Dermis microvascular lymphatic vessel endothelial cell (primary cell): ENCODE measurements at regions not wholly inside any gene's neighbourhood (a gene's known extent, or its start where the extent isn't known, plus 50 kb on each side); places are given as distances from the start of the nearest gene placed in this dataset.
"Not testable (repeated sequence)": the region's sequence is repeated elsewhere in the genome, so short reads cannot be mapped to it uniquely, and the experiment has no call there.

Source experiments
- DNase-seq, 2 donors: peaks; one replicate each; pipeline versions ENCODE4 v3.0.0 to v3.0.0-alpha.2; 2010; ENCODE audit warnings: low read depth in 2 of 2

DNA sequence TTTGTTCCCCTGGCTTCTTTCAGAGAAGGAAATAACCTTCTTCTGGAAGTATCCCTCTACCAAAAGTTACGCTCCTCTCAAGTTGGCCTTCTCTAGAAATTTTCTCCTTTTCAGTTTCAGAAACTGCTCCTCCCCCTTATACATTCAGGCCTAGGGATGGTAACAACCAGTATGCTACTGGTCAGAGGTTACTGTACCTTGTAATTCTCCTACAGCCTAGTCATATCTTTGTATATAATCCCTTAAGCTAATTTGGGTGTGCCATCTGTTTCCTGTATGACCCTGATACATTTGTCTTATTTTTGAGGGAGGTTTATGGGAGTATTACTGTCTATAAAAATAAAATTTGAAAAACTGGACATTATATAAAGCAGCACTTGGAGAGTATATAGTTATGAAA lies 98.0 kb upstream of the NOTCH2NLA start:
- DNase-seq, result not testable (repeated sequence)

DNA sequence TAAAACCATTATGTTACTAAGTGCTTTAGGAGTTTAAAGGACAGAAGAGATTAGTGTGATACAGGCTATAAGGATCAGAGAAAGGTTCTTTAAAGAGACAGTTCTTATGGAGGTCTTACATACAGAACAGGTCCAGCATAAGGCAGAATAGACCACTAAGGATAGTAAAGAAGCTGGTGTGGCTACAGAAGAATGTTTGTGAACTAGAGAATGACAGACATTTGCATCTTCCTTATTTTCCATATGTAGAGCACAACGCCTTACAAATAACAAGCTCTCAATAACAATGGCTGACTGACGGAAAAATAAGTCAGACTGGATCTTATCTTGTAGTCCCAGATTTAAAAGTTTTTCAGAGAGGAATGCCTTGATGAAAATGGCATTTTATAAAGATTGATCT lies 95.6 kb upstream of the NOTCH2NLA start:
- DNase-seq, result not testable (repeated sequence)

DNA sequence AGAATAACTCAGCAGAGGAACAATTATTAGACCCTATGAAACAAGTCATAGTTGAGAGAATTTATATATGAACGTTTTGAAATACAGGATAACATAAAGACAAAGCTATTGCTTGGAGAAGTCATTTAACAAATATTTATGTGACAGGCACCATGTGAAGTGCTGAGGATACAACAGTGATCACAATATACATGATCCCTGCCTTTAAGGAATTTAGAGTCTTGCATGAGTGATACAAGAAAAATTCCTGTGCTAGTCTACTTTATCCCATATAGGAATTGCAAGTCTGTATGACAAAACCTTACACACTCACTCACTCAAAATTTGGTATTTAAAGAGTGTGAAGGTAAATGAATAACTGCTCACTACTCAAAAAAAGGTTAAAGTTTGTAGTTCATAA lies 94.5 kb upstream of the NOTCH2NLA start:
- not testable (repeated sequence) for DNase-seq

DNA sequence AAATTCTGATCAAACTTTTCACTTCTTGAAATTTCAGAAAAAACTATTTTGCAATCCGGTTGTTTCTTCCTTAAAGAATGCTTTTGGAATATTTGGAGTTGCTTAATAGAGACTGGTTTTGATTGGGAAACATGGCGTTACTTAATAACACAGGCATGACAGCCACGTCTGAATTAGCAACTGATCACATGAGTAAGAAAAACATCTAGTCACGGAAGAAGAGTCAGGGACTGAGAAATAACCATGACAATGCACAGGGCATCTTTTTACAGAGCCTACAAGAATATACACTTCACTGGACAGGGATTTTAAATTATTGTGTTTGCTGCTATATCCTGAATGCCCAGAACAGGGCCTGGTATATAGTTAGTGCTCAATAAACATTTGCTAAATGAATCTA lies 94.1 kb upstream of the NOTCH2NLA start:
- not testable (repeated sequence) for DNase-seq

DNA sequence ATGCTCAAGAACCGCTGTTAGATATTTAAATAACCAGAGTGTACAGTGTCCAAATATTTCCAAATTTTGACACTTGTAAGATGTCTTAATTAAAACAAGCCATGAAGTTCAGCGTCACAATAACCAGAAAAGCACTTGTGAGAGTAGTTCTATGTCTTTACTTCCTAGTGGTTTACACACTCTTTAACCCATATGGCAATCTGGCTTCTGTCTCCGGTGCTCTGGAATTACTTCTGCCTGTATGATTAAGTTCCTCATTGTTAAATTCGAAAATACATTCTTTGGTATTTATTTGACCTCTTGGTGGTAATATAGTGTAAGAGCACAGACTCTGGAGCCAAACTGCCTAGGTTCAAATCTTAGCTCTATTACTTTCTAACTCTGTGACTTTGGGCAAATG lies 89.9 kb upstream of the NOTCH2NLA start:
- not testable (repeated sequence) for DNase-seq

DNA sequence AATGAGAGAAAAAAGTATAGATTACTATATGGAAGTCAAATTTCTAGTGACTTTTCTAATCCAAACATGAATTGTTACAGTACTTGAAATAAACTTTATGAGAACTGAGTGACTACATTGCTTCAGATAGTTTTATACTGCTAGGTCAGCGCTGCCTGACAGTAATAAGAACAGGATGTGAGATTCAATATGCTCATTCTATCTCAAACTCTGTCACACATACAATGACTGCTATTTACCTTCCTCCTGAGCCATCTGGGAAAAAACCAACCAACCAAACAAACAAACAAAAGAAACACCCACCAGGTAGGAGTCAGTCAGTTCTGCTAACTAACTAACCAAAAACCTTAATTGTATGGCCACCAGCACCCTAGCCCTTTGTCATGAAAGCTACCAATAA lies 89.0 kb upstream of the NOTCH2NLA start:
- DNase-seq, result not testable (repeated sequence)

DNA sequence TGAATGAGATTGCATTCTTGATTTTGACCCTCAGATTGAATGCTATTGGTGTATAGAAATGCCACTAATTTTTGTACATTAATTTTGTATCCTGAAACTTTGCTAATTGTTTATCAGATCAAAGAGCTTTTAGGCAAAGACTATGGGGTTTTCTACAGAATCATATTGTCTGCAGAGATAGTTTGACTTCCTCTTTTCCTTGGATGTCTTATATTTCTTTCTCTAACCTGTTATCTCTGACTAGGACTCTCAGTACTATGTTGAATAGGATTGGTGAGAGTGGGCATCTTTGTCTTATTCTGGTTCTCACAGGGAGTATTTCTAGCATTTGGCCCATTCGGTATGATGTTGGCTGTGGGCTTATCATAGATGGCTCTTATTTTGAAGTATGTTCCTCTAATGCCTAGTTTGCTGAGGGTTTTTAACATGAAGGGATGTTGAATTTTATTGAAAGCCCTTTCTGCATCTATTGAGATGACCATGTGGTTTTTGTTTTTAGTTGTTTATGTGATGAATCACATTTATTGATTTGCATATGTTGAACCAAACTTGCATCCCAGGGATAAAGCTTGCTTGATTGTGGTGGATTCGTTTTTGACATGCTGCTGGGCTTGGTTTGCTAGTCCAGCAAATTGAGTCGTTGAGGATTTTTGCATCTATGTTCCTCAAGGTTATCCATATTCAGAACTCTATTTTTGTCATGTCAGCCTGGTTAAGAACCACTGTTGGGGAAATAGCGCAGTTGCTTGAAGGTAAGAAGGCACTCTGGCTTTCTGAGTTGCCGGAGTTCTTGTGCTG lies 85.8 kb upstream of the NOTCH2NLA start:
- DNase-seq, result not testable (repeated sequence)

DNA sequence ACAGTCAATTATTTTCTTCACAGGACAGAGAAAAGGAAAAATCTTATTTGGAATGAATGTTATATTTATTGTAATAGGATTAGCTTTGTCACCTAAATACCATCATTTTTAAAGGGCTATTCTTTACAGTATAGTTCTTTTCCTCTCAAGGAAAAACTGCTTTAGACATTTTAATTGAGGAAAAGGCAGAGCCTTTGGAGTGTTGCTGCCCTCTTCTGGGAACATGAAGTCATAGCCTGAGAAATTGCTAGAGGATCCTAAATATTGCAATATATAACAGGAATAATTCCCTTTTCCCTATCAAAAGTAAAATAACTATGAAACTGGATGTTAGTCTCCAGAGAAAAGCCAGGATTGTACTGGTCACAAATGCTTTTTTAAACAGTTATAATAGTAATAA lies 81.8 kb upstream of the NOTCH2NLA start:
- not testable (repeated sequence) for DNase-seq

DNA sequence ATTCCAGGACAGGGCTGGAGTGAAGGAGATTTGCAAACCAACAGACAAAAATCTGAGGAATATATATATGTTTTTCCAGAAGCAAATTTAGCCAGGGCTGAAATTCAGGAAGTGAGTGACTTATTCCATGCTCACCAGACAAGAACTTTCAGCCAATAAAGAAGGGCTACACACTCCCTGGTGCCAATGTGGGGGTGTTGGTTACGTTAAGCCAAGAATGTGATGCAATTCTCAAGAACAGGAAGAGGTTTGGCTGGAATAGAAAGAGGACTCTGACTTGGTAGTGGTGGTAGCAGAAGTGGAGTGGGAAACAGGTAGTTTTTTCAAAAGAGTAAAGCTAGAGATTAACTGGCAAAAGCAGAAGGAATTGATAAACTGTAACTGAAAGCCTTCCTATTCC lies 80.6 kb upstream of the NOTCH2NLA start:
- DNase-seq, result not testable (repeated sequence)

DNA sequence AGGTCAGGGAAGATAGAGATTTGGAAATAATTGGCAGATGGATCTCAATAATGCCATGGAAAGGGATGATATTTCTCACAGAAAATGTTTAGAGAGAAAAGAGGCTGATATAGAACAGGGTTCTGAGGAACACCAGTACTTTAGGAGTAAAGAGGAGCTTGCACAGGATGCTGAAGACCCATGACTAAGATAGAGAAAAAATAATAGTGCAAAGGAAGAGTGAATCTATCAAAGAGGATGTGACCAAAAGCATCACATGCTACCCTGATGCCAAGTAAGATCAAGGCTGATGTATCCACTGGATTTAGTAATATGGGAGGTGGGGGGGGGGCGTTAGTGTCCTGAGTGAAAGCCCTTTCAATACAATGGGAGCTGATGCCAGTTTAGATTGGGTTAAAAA lies 80.1 kb upstream of the NOTCH2NLA start:
- not testable (repeated sequence) for DNase-seq

DNA sequence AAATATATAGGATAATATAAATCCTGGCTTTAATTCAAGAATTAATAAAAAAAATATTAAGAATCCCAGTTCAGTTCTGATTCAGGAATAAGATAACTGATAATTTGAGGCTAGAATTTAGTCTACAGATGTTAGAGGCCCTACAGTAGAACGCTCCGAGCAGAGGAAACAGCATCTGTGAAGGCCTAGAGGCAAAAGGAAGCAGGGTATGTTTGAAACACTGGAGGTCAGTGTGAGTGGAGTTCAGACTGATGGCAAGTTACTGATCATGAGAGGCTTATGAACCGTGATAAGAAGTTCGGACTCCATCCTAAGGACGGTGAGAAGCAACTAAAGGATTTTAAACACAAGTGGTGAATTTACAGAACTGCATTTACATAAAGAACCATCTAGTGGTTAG lies 79.3 kb upstream of the NOTCH2NLA start:
- DNase-seq, result not testable (repeated sequence)

DNA sequence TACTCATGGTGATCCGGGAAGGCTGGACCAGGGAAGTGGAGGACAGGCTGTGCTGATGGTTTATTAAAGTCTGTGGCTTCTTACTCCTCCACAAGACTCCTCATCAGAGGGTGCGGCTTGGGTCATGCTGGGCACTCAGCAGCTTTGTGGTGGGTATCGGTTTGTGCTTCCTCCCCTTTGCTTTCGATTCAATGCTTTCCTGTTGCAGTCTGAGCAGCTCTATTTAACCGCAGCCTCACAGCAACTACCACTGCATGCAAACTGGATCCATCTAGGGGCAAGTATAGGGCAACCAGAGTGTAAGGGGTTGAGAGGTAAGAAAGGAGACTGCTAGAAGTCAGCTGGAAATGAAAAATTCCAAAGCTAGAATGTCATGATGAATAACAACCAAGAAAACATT lies 78.8 kb upstream of the NOTCH2NLA start:
- DNase-seq, result not testable (repeated sequence)

DNA sequence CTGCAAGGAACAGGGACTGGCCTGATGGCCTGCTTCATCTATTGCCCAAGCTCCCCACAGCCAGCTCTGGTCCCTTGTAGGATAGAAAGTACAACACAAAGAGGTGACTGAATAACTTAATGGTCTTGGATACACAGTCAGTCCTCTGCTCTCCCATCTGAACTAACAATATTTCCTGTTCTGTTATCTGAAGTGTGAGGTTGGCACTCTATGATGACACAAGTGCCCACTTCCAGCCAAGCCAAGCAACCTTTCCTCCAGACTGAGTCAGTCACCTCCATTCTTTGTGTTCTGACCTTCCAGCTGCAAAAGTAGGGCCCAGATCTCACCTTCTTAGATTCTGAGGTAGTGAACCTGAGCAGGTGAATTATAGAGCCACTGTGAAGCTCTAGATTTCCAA lies 77.8 kb upstream of the NOTCH2NLA start:
- not testable (repeated sequence) for DNase-seq

DNA sequence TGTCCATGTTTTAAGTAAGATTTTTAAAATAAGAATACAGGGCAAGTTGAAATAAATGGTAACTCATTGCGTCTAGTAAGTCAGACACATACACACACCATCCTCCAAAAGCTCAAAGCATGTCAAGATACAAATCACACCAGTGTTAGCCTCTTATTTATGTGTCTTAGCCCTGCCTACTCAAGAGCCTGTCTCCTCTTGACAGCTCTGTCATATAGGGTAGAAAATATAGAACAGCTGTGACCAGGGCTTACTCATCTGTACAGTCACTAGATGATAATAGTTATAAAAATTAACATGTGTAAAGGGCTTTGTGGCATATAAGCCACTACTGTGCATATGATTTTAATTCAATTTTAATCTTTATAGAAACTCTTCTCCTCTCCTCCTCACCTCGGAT lies 76.6 kb upstream of the NOTCH2NLA start:
- DNase-seq, result not testable (repeated sequence)

DNA sequence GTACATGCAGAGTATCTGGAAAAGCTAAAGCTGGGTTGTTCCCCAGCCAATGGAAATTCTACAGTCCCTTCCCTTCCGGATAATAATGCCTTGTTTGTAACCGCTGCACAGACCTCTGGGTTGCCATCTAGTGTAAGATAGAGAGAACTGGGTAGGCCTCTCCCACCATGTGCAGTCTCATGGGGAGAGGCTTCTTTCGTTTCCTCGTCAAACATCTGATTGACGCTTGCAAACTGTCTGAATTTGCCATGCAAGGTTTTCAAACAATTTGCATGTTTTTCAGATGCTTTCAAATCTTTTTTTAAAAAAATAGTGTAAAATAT lies 69.7 kb upstream of the NOTCH2NLA start:
- DNase-seq, result not testable (repeated sequence)

DNA sequence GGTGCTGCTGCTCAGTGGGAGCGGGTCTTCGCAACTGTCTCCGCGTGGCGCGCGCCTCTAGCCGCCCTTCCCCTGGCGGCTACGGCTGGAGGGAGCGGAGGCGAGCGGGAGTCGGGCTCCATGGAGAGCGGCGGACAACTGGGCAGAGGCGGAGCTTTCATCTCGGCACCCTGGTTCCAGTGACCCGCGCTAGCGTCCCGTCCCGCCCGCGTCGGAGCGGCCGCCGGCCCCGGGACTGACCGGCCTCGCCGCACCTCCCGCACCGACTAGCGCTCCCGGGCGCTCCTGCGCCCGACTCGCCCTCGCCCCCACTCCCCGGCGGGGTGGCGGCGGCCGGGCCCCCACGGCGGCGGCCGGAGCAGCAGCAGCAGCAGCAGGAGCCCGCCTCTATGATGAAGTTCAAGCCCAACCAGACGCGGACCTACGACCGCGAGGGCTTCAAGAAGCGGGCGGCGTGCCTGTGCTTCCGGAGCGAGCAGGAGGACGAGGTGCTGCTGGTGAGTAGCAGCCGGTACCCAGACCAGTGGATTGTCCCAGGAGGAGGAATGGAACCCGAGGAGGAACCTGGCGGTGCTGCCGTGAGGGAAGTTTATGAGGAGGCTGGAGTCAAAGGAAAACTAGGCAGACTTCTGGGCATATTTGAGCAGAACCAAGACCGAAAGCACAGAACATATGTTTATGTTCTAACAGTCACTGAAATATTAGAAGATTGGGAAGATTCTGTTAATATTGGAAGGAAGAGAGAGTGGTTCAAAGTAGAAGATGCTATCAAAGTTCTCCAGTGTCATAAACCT lies 69.2 kb upstream of the NOTCH2NLA start:
- DNase-seq, result not testable (repeated sequence)

DNA sequence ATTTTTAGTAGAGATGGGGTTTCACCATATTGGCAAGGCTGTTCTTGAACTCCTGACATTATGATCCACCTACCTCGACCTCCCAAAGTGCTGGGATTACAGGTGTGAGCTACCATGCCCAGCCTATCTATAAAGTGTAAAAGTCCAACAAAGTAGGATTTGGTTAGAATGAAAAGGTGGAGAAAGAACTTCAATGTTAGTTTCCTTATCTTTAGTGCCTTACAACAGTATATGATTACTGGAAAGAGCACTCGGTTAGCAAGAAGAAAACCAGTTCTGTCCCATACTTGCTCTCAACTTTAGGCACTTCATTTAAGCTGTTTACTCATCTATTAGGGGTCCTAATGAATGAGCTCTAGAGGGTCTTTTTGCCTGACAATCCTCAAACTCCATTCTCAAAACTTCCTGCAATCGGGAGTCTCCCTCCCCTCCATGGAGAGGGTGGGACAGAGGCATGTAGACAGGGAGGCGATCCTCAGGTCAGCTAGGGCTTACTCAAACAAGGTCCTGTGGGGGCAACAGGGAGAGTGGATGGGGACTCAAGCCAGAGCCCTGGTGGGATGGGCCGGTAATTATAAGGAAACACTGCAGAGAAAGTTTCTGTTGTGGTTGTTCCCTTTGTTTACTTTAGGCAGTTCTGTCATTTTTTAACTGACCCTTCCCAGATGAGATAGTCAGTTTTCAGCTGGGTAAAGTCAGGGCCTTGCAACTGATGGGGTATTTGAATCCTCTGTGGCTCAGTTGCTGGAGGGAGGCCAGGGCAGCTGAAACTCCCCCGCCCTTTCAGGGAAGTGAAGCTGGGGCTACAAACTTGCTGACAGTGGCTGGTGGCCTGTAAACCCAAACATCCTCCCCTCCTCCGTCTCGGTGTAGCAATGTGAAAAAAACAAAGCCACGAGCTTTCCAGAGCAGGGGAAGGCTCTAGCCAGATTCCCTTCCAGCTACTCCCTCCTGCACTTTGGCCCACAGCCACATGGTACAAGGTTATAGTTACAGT lies 64.4 kb upstream of the NOTCH2NLA start:
- DNase-seq, result not testable (repeated sequence)

DNA sequence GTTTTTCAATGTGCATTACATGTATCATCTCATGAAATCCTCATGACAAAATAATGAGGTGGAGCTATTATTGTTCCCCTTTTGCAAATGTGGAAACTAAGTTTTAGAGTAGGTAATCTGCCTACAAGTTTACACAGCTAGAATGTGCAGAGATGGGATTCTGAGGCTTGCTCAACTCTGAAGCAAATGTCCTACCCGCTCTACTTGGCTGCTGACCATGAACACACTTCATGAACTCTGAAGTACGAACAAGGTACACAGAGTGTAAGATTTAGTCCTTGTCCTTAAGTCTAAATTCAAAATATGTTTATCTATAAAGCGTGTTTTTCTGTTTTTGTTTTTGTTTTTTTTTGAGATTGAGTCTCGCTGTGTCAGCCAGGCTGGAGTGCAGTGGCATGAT lies 63.6 kb upstream of the NOTCH2NLA start:
- DNase-seq, result not testable (repeated sequence)

DNA sequence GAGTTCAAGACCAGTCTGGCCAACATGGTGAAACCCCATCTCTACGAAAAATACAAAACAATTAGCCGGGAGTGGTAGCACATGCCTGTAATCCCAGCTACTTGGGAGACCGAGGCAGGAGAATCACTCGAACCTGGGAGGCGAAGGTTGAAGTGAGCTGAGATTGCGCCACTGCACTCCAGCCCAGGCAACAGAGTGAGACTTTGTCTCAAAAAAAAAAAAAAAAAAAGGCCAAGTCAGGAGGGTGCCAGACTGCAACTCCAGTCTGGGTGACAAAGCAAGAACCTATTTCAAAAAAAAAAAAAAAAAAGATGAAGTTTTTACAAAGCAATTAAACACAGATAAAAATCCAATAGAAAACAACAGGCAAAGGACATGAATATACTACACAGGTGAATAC lies 59.1 kb upstream of the NOTCH2NLA start:
- not testable (repeated sequence) for DNase-seq

DNA sequence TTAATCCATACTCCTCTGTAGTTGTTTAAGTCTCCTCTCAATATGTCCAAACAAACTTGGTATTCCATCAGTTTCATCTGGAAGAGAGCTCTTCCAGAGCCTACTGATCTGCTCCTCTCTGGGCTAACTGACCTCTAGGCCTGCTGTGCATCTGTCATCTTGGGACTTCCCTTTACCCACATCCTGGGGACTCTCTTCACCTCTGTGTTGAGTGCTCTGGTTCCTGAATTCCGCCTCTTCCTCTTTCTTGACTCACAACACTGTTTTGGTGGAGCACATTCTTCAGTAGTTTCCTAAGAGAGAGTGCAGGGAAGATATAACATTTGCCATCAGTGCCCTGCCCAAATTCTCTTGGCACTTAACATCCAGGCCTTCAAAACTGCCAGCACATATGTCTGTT lies 55.9 kb upstream of the NOTCH2NLA start:
- not testable (repeated sequence) for DNase-seq

DNA sequence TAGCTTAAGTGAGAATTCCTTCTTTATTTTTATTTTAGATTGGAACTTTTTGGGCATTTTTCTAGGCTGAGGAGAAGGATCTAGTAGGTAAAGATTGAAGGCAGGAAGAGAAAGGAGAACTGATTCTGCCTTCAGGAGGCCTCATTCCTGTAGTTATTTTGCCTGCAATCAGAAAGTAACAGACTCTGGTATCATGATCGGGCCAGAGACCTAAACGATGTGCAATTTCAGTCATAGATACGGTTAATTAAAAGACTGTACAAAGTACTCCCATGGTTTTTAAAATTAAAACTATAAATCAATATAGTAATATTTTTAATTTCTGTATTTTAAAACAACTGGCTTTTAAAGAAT lies 54.7 kb upstream of the NOTCH2NLA start:
- not testable (repeated sequence) for DNase-seq
